Breast epithelium (tissue), 4 donors: ENCODE measurements at regions not wholly inside any gene's neighbourhood (a gene's known extent, or its start where the extent isn't known, plus 50 kb on each side); places are given as distances from the start of the nearest gene placed in this dataset.

Source experiments
- DNase-seq, 2 donors: peaks; one replicate each; pipeline ENCODE4 v3.0.0-alpha.2; 2019; ENCODE audit warnings: low spot score in 2 of 2
- H3K27ac ChIP-seq, 2 donors: fragments of 200-600 bp; sonication (generic) in 1 of 2; one replicate each; pipeline ENCODE4 v1.5.1; 2016 to 2019; ENCODE audit warnings: mild to moderate bottlenecking in 1 of 2
- H3K27me3 ChIP-seq, 2 donors: fragments of 200-600 bp; sonication (generic) in 1 of 2; one replicate each; pipeline versions ENCODE4 v1.5.1 to v1.6.0; 2017 to 2019; ENCODE audit warnings: control low read depth in 1 of 2, mild to moderate bottlenecking in 1 of 2
- H3K36me3 ChIP-seq: fragments of 200-600 bp; one replicate; pipeline ENCODE4 v1.5.1; 2019
- H3K4me1 ChIP-seq, 2 donors: fragments of 200-600 bp; sonication (generic); one replicate each; pipeline ENCODE4 v1.5.1; 2016 to 2019; ENCODE audit warnings: control low read depth in 1 of 2
- H3K4me3 ChIP-seq, 3 donors: fragments of 200-600 bp; sonication (generic); 1 replicate in 2 of 3; 2 replicates in 1 of 3; pipeline ENCODE4 v1.5.1; 2016 to 2019; ENCODE audit warnings: mild to moderate bottlenecking in 3 of 3, moderate library complexity in 2 of 3
- H3K9me3 ChIP-seq, 2 donors: fragments of 200-600 bp; sonication (generic) in 1 of 2; one replicate each; pipeline ENCODE4 v1.5.1; 2016 to 2019; ENCODE audit warnings: control low read depth in 1 of 2
- POLR2A ChIP-seq: fragments of 450-650 bp; IDR thresholded peaks from one replicate; pipeline ENCODE4 v1.6.1; 2016; ENCODE audit warnings: antibody characterized with exemption, mild to moderate bottlenecking, moderate library complexity
- POLR2AphosphoS5 ChIP-seq, 3 donors: sonication (generic); formaldehyde crosslinking; IDR thresholded peaks; one replicate each; pipeline ENCODE4 v1.6.1; 2017; ENCODE audit warnings: antibody characterized with exemption in 3 of 3
- intact Hi-C: fragments of 100-400 bp; cut with DNase I; formaldehyde crosslinking; loops from one replicate; pipeline ENCODE4 v1.15.1; 2023; ENCODE audit warnings: low total_unique reads
- TF ChIP-seq, protein P1 (sequence below), 3 donors: fragments of 450-650 bp; IDR thresholded peaks; one replicate each; pipeline ENCODE4 v1.5.1; 2016 to 2017; ENCODE audit warnings: antibody characterized with exemption in 3 of 3, mild to moderate bottlenecking in 3 of 3, moderate library complexity in 3 of 3

DNA sequence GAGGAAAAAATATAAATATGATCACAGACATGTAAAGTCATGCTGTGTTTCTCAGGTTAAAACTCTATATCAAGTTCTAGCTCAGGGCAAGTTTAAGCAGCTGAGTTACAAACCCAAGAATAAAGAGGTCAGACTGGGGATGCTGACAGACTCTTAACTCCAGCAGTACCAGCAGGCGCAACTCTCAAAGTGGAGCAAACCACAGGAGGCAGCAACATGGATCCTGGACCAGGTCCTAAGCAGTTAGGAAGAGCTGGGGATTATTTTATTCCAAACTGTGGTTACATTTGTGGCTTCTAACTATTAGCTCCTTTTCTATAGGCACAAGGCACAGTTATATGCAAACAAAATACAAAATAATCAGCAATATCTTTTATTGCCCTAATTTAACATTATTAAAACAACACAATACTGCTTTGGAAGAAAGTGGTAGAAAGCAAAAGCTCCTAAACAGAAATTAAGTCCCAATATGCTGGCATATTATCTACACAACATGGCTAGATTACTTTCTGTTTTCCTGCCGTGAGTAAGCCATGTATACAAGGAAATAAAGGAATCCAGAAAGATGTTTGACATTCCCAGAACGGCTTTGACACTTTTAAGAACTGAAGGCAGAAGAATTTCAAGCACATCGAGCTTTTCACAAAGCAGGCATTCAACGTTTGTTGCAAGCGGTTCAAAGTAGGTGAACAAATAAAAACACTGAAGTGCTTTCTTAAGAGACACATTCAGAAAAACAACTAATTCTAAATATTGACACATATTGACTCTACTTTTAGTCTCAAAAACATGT is 378.8 kb upstream of the ZNF608 start:
- Histone ChIP-seq H3K9me3 (no peaks in the 10 kb centered on the region), H3K4me1 (no peaks in the 10 kb centered on the region), H3K4me3 (no peak overlapping the region), H3K36me3 (no peaks in the 10 kb centered on the region), H3K27ac (no peak overlapping the region), H3K27me3 (no peaks in the 10 kb centered on the region)
- intact Hi-C loops, result no loop called here
- DNase-seq, result no peak
- no peak for TF ChIP-seq POLR2A
- TF ChIP-seq, protein P1, sequence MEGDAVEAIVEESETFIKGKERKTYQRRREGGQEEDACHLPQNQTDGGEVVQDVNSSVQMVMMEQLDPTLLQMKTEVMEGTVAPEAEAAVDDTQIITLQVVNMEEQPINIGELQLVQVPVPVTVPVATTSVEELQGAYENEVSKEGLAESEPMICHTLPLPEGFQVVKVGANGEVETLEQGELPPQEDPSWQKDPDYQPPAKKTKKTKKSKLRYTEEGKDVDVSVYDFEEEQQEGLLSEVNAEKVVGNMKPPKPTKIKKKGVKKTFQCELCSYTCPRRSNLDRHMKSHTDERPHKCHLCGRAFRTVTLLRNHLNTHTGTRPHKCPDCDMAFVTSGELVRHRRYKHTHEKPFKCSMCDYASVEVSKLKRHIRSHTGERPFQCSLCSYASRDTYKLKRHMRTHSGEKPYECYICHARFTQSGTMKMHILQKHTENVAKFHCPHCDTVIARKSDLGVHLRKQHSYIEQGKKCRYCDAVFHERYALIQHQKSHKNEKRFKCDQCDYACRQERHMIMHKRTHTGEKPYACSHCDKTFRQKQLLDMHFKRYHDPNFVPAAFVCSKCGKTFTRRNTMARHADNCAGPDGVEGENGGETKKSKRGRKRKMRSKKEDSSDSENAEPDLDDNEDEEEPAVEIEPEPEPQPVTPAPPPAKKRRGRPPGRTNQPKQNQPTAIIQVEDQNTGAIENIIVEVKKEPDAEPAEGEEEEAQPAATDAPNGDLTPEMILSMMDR (IDR thresholded peaks at IDR 0.05), result no peak
- TF ChIP-seq POLR2AphosphoS5 (IDR thresholded peaks at IDR 0.05), result no peak

DNA sequence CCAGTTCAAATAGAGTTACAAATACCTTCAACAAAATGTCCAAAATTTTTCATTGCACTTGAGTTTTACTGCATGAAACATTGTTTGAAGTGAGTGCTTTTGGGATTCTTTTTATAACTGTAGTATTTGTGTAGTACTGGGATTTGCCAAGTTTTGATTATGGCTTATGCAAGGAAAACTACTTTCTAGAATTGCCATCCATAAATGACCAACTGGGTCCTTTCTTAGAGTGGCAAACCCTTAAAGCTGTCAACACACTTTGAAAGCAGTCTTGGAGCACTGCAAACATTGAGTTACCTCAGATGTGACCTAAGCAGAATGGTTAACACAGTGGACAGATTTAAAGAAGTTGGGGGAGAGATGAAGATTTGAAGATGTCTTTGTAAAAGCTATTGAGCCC is 379.6 kb upstream of the ZNF608 start:
- Histone ChIP-seq H3K4me1 (no peaks in the 10 kb centered on the region), H3K27me3 (no peaks in the 10 kb centered on the region), H3K4me3 (no peak overlapping the region), H3K36me3 (no peaks in the 10 kb centered on the region), H3K27ac (no peak overlapping the region), H3K9me3 (no peaks in the 10 kb centered on the region)
- intact Hi-C loops, result no loop called here
- TF ChIP-seq, protein P1 (IDR thresholded peaks at IDR 0.05), result no peak
- TF ChIP-seq POLR2A (no peak), POLR2AphosphoS5 (IDR thresholded peaks at IDR 0.05) (no peak)
- DNase-seq, result no peak

GRCh38 chr5:125129151-125129806 is 382.8 kb upstream of the ZNF608 start:
- H3K27me3 ChIP-seq, result no peaks in the 10 kb centered on the region
- H3K4me3 ChIP-seq, result no peak overlapping the region
- H3K4me1 ChIP-seq, result no peaks in the 10 kb centered on the region
- H3K36me3 ChIP-seq, result no peaks in the 10 kb centered on the region
- intact Hi-C loops, result no loop called here
- no peak overlapping the region for H3K27ac ChIP-seq
- TF ChIP-seq, protein P1 (IDR thresholded peaks at IDR 0.05), result no peak
- TF ChIP-seq POLR2AphosphoS5 (IDR thresholded peaks at IDR 0.05) (no peak), POLR2A (no peak)
- H3K9me3 ChIP-seq, result no peaks in the 10 kb centered on the region
- no peak for DNase-seq

DNA sequence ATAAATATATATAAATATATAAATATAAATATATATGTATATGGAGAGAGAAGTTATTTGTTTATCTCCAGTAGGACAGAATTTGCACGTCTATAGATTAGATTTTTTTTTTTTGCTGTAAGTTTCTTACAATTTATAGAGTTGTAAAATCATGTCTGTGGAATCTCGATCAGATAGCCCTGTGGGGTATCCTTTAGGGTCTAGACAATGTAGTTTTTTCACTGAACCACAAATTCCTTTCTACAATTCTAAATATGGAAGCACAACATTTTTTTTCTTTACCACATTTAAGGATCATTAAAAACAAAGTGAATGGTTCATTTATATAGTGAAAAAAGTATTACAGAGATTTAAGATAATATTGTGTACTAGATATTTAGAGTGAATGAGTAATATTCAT is 384.2 kb upstream of the ZNF608 start:
- Histone ChIP-seq H3K4me1 (no peaks in the 10 kb centered on the region), H3K27me3 (no peaks in the 10 kb centered on the region), H3K4me3 (no peak overlapping the region), H3K27ac (no peak overlapping the region), H3K9me3 (no peaks in the 10 kb centered on the region), H3K36me3 (no peaks in the 10 kb centered on the region)
- intact Hi-C loops, result no loop called here
- DNase-seq, result no peak
- TF ChIP-seq, protein P1 (IDR thresholded peaks at IDR 0.05), result no peak
- TF ChIP-seq POLR2A (no peak), POLR2AphosphoS5 (IDR thresholded peaks at IDR 0.05) (no peak)
